ENCODE measurements at regions not wholly inside any gene's neighbourhood (a gene's known extent, or its start where the extent isn't known, plus 50 kb on each side); places are given as distances from the start of the nearest gene placed in this dataset.

DNA sequence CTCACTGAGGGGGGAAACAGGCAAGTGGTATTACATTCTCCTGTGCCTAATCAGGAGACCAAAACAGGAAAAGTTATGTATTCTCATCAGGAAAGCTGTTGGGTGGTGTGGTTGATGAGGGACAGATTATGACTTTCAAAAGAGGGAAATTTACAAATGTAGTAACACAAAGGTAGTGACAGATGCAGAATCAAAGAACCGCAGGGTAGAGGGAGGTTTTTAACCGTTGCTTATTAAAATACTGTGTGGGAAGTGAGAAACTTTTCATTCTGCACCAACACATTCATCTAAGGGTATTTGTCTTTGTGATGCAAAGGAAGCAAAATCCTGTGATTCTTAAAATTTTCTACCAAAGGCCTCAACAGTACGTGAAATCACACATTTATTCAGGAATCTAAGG is 288.2 kb upstream of the MAN1A1 start:
- no peak for ATAC-seq
- intact Hi-C loops (cut with DNase I), result no loop called here
- DNase-seq, result no peak
- H3K36me3 ChIP-seq, result no peaks in the 10 kb centered on the region
- TF ChIP-seq CTCF (IDR thresholded peaks at IDR 0.05) (no peak), POLR2A (IDR thresholded peaks at IDR 0.05) (no peak)
- 55 to 64% (median 61%) methylated on average over 3 of the region's 3 CpGs for WGBS, 4 donors
- no peak overlapping the region for H3K27ac ChIP-seq
- H3K9me3 ChIP-seq, result peaks cover 0 to 21% (median 0%) of the 10 kb centered on the region in 12 donors
- no peak overlapping the region for H3K4me3 ChIP-seq
- no peaks in the 10 kb centered on the region for H3K4me1 ChIP-seq
- H3K27me3 ChIP-seq, result no peaks in the 10 kb centered on the region

- H3K9me3 ChIP-seq, result peaks cover 0 to 31% (median 0%) of the 10 kb centered on the region in 12 donors
- H3K36me3 ChIP-seq, result no peaks in the 10 kb centered on the region
- H3K4me1 ChIP-seq, result no peaks in the 10 kb centered on the region
- TF ChIP-seq CTCF (IDR thresholded peaks at IDR 0.05), result no peak
- no peak for TF ChIP-seq POLR2A (IDR thresholded peaks at IDR 0.05)
- intact Hi-C loops (cut with DNase I), result no loop called here
- H3K4me3 ChIP-seq, result no peak overlapping the region
- H3K27me3 ChIP-seq, result no peaks in the 10 kb centered on the region
- ATAC-seq (no peak), DNase-seq (no peak)
- 90 to 94% (median 91%) methylated on average over 2 of the region's 2 CpGs for WGBS, 4 donors
- no peak overlapping the region for H3K27ac ChIP-seq
Measured at GRCh38 chr6:119636060-119636459, 286.5 kb upstream of the MAN1A1 start.

DNA sequence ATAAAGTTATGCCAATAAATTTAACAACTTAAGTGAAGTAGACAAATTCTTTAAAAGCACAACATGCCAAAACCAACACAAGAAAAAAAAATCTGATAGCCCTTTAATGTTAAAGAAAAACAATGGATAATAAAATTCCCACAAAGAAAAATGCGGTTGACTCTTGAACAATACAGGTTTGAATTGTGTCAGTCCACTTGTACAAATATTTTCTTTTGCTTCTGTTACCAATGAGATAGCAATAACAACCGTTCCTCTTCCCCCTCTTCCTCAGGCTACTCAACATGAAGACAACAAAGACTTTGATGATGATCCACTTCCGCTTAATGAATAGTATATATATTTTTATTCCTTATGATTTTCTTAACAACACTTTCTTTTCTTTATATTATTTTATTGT is 283.9 kb upstream of the MAN1A1 start:
- Histone ChIP-seq H3K9me3 (peaks cover 0 to 37% (median 0%) of the 10 kb centered on the region in 12 donors), H3K4me1 (no peaks in the 10 kb centered on the region), H3K27me3 (no peaks in the 10 kb centered on the region), H3K27ac (no peak overlapping the region), H3K36me3 (no peaks in the 10 kb centered on the region), H3K4me3 (no peak overlapping the region)
- intact Hi-C loops (cut with DNase I), result no loop called here
- TF ChIP-seq CTCF (IDR thresholded peaks at IDR 0.05) (no peak), POLR2A (IDR thresholded peaks at IDR 0.05) (no peak)
- ATAC-seq (no peak), DNase-seq (no peak)
- WGBS, 4 donors, result 62 to 82% (median 74%) methylated on average over 3 of the region's 3 CpGs

DNA sequence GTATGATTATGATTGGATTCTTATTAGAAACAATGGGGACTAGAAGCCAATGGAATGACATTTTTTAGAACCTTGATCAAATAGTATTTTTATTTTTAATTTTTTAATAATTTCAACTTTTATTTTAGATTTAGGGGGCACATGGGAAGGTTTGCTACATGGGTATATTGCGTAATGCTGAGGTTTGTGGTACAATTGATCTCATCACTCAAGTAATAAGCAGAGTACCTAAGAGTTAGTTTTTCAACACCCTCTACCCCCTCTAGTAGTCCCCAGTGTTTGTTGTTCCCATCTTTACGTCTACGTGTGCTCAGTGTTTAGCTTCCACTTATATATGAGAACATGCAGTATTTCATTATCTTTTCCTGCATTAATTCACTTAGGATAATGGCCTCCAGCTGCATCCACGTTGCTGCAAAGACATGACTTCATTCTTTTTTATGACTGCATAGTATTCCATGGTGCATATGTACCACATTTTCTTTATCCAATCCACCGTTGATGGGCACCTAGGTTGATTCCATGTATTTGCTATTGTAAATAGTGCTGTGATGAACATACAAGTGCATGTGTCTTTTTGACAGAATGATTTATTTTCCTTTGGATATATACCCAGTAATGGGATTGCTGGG is 281.1 kb upstream of the MAN1A1 start:
- Histone ChIP-seq H3K9me3 (peaks cover 0 to 45% (median 0%) of the 10 kb centered on the region in 12 donors), H3K27me3 (no peaks in the 10 kb centered on the region), H3K36me3 (no peaks in the 10 kb centered on the region), H3K4me1 (no peaks in the 10 kb centered on the region), H3K27ac (no peak overlapping the region), H3K4me3 (no peak overlapping the region)
- intact Hi-C loops (cut with DNase I), result no loop called here
- DNase-seq, result no peak
- no peak for ATAC-seq
- no peak for TF ChIP-seq CTCF (IDR thresholded peaks at IDR 0.05)
- WGBS, 4 donors, result 85 to 92% (median 89%) methylated on average over 5 of the region's 5 CpGs

All from heart left ventricle (tissue), 16 donors.